Esophagus (tissue), 2 donors: ENCODE measurements at regions not wholly inside any gene's neighbourhood (a gene's known extent, or its start where the extent isn't known, plus 50 kb on each side); places are given as distances from the start of the nearest gene placed in this dataset.

Experiments used
- H3K27ac ChIP-seq, 2 donors: one replicate each; pipeline ENCODE4 v1.5.1; 2013; ENCODE audit warnings: low read depth in 2 of 2, mild to moderate bottlenecking in 2 of 2, inconsistent platforms in 1 of 2, low read length in 1 of 2, moderate library complexity in 1 of 2
- H3K27me3 ChIP-seq, 2 donors: one replicate each; pipeline ENCODE4 v1.6.1; 2013; ENCODE audit warnings: low read length in 2 of 2, control low read depth in 1 of 2, mild to moderate bottlenecking in 1 of 2; ENCODE audit not compliant: insufficient read depth in 2 of 2, control insufficient read depth in 1 of 2
- H3K36me3 ChIP-seq, 2 donors: one replicate each; pipeline ENCODE4 v1.6.1; 2013; ENCODE audit warnings: low read length in 1 of 2; ENCODE audit not compliant: control insufficient read depth in 2 of 2, insufficient read depth in 2 of 2
- H3K4me1 ChIP-seq, 2 donors: one replicate each; pipeline ENCODE4 v1.6.1; 2013; ENCODE audit warnings: low read length in 1 of 2; ENCODE audit not compliant: control insufficient read depth in 2 of 2, insufficient read depth in 2 of 2
- H3K4me3 ChIP-seq, 2 donors: one replicate each; pipeline ENCODE4 v1.5.1; 2013; ENCODE audit warnings: low read length in 2 of 2, mild to moderate bottlenecking in 2 of 2, low read depth in 1 of 2, moderate library complexity in 1 of 2
- H3K9me3 ChIP-seq, 2 donors: one replicate each; pipeline ENCODE4 v1.6.1; 2013; ENCODE audit warnings: mild to moderate bottlenecking in 2 of 2, low read depth in 1 of 2, low read length in 1 of 2, moderate library complexity in 1 of 2; ENCODE audit not compliant: control insufficient read depth in 2 of 2, insufficient read depth in 1 of 2
- WGBS, 2 donors: extraction: QIAGEN DNeasy Blood & Tissue Kit; methylation state at CpG; one replicate each; pipeline ENCODE4 v1.1.7; 2013; 5-methylcytosine and 5-hydroxymethylcytosine counted together
- donor health status: healthy with polysubstance abuse.
- donor health status: Bipolar disorder and iron deficiency.

GRCh38 chr6:105569706-105570105 lies 166.8 kb upstream of the PREP start:
- Histone ChIP-seq H3K9me3 (no peaks in the 10 kb centered on the region), H3K27me3 (no peaks in the 10 kb centered on the region), H3K4me3 (no peak overlapping the region), H3K4me1 (no peaks in the 10 kb centered on the region), H3K36me3 (no peaks in the 10 kb centered on the region), H3K27ac (no peak overlapping the region)
- WGBS, 2 donors = 57 to 85% methylated on average over 2 of the region's 2 CpGs

- Histone ChIP-seq H3K36me3 (no peaks in the 10 kb centered on the region), H3K4me1 (no peaks in the 10 kb centered on the region), H3K27me3 (no peaks in the 10 kb centered on the region), H3K27ac (no peak overlapping the region), H3K4me3 (no peak overlapping the region), H3K9me3 (no peaks in the 10 kb centered on the region)
- 54 to 63% methylated on average over 1 of the region's 1 CpG for WGBS, 2 donors
These were observed 165.9 kb upstream of the PREP start for GRCh38 chr6:105568751-105569150.

GRCh38 chr6:105568142-105568541 lies 165.3 kb upstream of the PREP start:
- H3K36me3 ChIP-seq = no peaks in the 10 kb centered on the region
- no peaks in the 10 kb centered on the region for H3K9me3 ChIP-seq
- no peak overlapping the region for H3K4me3 ChIP-seq
- no peaks in the 10 kb centered on the region for H3K4me1 ChIP-seq
- WGBS, 2 donors = 52 to 72% methylated on average over 2 of the region's 2 CpGs
- no peaks in the 10 kb centered on the region for H3K27me3 ChIP-seq
- no peak overlapping the region for H3K27ac ChIP-seq

- no peaks in the 10 kb centered on the region for H3K36me3 ChIP-seq
- no peak overlapping the region for H3K27ac ChIP-seq
- 87 to 89% methylated on average over 4 of the region's 4 CpGs for WGBS, 2 donors
- H3K4me3 ChIP-seq = no peak overlapping the region
- no peaks in the 10 kb centered on the region for H3K9me3 ChIP-seq
- no peaks in the 10 kb centered on the region for H3K4me1 ChIP-seq
- H3K27me3 ChIP-seq = no peaks in the 10 kb centered on the region
These were observed 164.3 kb upstream of the PREP start for GRCh38 chr6:105567140-105567539.

GRCh38 chr6:105566503-105566902 lies 163.6 kb upstream of the PREP start:
- Histone ChIP-seq H3K27ac (no peak overlapping the region), H3K36me3 (no peaks in the 10 kb centered on the region), H3K4me1 (no peaks in the 10 kb centered on the region), H3K9me3 (no peaks in the 10 kb centered on the region), H3K4me3 (no peak overlapping the region), H3K27me3 (no peaks in the 10 kb centered on the region)
- 86 to 94% methylated on average over 6 of the region's 6 CpGs for WGBS, 2 donors

GRCh38 chr6:105564121-105564902 lies 161.4 kb upstream of the PREP start:
- Histone ChIP-seq H3K27ac (no peak overlapping the region), H3K27me3 (no peaks in the 10 kb centered on the region), H3K36me3 (no peaks in the 10 kb centered on the region), H3K4me3 (no peak overlapping the region), H3K4me1 (no peaks in the 10 kb centered on the region), H3K9me3 (no peaks in the 10 kb centered on the region)
- WGBS, 2 donors = 89 to 95% methylated on average over 6 of the region's 6 CpGs

GRCh38 chr6:105562027-105562426 lies 159.1 kb upstream of the PREP start:
- H3K27me3 ChIP-seq = no peaks in the 10 kb centered on the region
- H3K4me1 ChIP-seq = no peaks in the 10 kb centered on the region
- no peak overlapping the region for H3K4me3 ChIP-seq
- 82 to 88% methylated on average over 1 of the region's 1 CpG for WGBS, 2 donors
- no peaks in the 10 kb centered on the region for H3K36me3 ChIP-seq
- no peaks in the 10 kb centered on the region for H3K9me3 ChIP-seq
- no peak overlapping the region for H3K27ac ChIP-seq

GRCh38 chr6:105561486-105561885 lies 158.6 kb upstream of the PREP start:
- Histone ChIP-seq H3K36me3 (no peaks in the 10 kb centered on the region), H3K27me3 (no peaks in the 10 kb centered on the region), H3K4me1 (no peaks in the 10 kb centered on the region), H3K27ac (no peak overlapping the region), H3K9me3 (no peaks in the 10 kb centered on the region), H3K4me3 (no peak overlapping the region)

DNA sequence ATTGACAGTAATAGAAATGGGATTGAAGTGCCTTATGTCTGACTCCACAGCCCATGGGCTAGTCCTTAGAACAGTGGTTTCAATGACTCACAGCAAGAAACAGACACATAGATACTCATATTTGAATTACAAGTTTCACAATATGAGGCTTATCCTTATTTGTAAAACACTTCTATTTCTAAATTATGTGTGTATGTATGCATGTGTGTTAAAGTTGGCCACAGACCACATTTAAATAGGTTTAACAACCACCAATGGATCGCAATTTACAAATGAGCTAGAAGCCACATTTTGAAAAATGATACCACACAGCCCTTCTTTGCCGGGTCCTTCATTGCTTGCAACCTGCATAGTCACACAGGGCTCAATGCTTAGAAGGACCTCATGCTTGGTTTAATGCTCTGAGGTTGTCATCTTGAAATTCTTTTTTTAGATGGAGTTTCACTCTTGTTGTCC lies 157.8 kb upstream of the PREP start:
- WGBS, 2 donors = 84 to 86% methylated on average over 2 of the region's 2 CpGs
- H3K4me3 ChIP-seq = no peak overlapping the region
- no peak overlapping the region for H3K27ac ChIP-seq
- no peaks in the 10 kb centered on the region for H3K27me3 ChIP-seq
- H3K4me1 ChIP-seq = no peaks in the 10 kb centered on the region
- H3K9me3 ChIP-seq = no peaks in the 10 kb centered on the region
- H3K36me3 ChIP-seq = no peaks in the 10 kb centered on the region

DNA sequence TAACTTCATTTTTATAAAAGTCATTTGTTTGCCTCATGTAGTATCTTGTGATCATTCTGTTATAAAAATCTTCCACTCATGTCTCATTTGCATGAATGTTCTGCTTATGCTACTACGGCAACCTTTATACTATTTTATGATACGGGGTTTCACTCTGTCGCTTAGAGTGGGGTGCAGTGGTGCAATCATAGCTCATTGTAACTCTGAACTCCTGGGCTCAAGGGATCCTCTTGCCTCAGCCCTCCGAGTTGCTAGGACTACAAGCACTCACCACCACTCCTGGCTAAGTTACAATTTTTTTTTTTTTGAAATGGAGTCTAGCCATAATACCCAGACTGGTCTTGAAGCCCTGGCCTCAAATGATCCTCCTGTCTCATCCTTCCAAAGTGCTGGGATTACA lies 154.4 kb upstream of the PREP start:
- Histone ChIP-seq H3K4me3 (no peak overlapping the region), H3K4me1 (no peaks in the 10 kb centered on the region), H3K27ac (no peak overlapping the region), H3K36me3 (no peaks in the 10 kb centered on the region), H3K9me3 (no peaks in the 10 kb centered on the region), H3K27me3 (no peaks in the 10 kb centered on the region)
- WGBS, 2 donors = 91 to 96% methylated on average over 4 of the region's 4 CpGs
